SH-SY5Y (cell line): ENCODE measurements at regions not wholly inside any gene's neighbourhood (a gene's known extent, or its start where the extent isn't known, plus 50 kb on each side); places are given as distances from the start of the nearest gene placed in this dataset.

Experiments used
- GATA2 ChIP-seq: IDR thresholded peaks from 2 replicates; pipeline ENCODE4 v1.6.1; 2011; ENCODE audit warnings: mild to moderate bottlenecking, low read depth, low read length
- GATA3 ChIP-seq: IDR thresholded peaks from 2 replicates; pipeline ENCODE4 v1.6.1; 2011; ENCODE audit warnings: low read depth, mild to moderate bottlenecking, low read length, moderate library complexity

- TF ChIP-seq GATA2 (no peak), GATA3 (no peak)
Measured at GRCh38 chr11:80815752-80816453, 1375.1 kb upstream of the TENM4 start.

GRCh38 chr11:80814813-80815212, 1374.0 kb upstream of the TENM4 start:
- no peak for TF ChIP-seq GATA2
- TF ChIP-seq GATA3, result no peak

- TF ChIP-seq GATA3, result no peak
- TF ChIP-seq GATA2, result no peak
Measured at GRCh38 chr11:80810695-80811094, 1369.9 kb upstream of the TENM4 start.

GRCh38 chr11:80798174-80798573, 1357.3 kb upstream of the TENM4 start:
- TF ChIP-seq GATA3 (no peak), GATA2 (no peak)

- TF ChIP-seq GATA3, result peak; percentile 70
- peak; percentile 55; the same call in 1 of the 2 replicates for TF ChIP-seq GATA2
Measured at GRCh38 chr11:80783561-80783960, 1342.7 kb upstream of the TENM4 start.

- peak; percentile 14; the same call in 1 of the 2 replicates for TF ChIP-seq GATA2
- no peak for TF ChIP-seq GATA3
Measured at GRCh38 chr11:80782135-80782885, 1341.5 kb upstream of the TENM4 start.

GRCh38 chr11:80779905-80780605, 1339.2 kb upstream of the TENM4 start:
- TF ChIP-seq GATA2 (no peak), GATA3 (no peak)

- TF ChIP-seq GATA2 (no peak), GATA3 (no peak)
Measured at GRCh38 chr11:80778941-80779340, 1338.1 kb upstream of the TENM4 start.

- TF ChIP-seq GATA2 (no peak), GATA3 (no peak)
Measured at GRCh38 chr11:80778432-80778831, 1337.6 kb upstream of the TENM4 start.

GRCh38 chr11:80773919-80774318, 1333.1 kb upstream of the TENM4 start:
- no peak for TF ChIP-seq GATA2
- no peak for TF ChIP-seq GATA3

GRCh38 chr11:80771017-80771416, 1330.2 kb upstream of the TENM4 start:
- TF ChIP-seq GATA3 (no peak), GATA2 (no peak)

- TF ChIP-seq GATA2, result no peak
- TF ChIP-seq GATA3, result no peak
Measured at GRCh38 chr11:80758787-80759186, 1318.0 kb upstream of the TENM4 start.

- peak; percentile 53; the same call in 1 of the 2 replicates for TF ChIP-seq GATA2
- TF ChIP-seq GATA3, result no peak
Measured at GRCh38 chr11:80748207-80748925, 1307.5 kb upstream of the TENM4 start.

- TF ChIP-seq GATA2, result no peak
- no peak for TF ChIP-seq GATA3
Measured at GRCh38 chr11:80746300-80746699, 1305.5 kb upstream of the TENM4 start.

- no peak for TF ChIP-seq GATA3
- TF ChIP-seq GATA2, result no peak
Measured at GRCh38 chr11:80745416-80745815, 1304.6 kb upstream of the TENM4 start.
